Caco-2 (cell line): ENCODE measurements at regions not wholly inside any gene's neighbourhood (a gene's known extent, or its start where the extent isn't known, plus 50 kb on each side); places are given as distances from the start of the nearest gene placed in this dataset.

ENCODE experiments used
- BruUV-seq: library from RNA; stranded (reverse); fragments of 400-500 nt; replicated peaks from 2 replicates; lab custom pipeline; 2021; lab: Mats Ljungman, UMichigan
- CTCF ChIA-PET: fragments of 300-600 bp; sonication (Branson Sonifier 250); formaldehyde crosslinking; loops from one replicate; lab custom pipeline; 2022; ENCODE audit warnings: antibody characterized with exemption; lab: Charles Lee
- POLR2A ChIA-PET: fragments of 300-600 bp; sonication (Branson Sonifier 250); formaldehyde crosslinking; loops from one replicate; lab custom pipeline; 2022; ENCODE audit warnings: antibody characterized with exemption; lab: Charles Lee
- DNase-seq, 2 experiments: peaks; one replicate each; pipeline versions ENCODE4 v3.0.0 to v3.0.0-alpha.2; 2020 to 2022
- H3K27me3 ChIP-seq: replicated peaks from 2 replicates; pipeline ENCODE4 v1.6.0; 2011; ENCODE audit warnings: low read length; ENCODE audit not compliant: control insufficient read depth, insufficient read depth
- H3K36me3 ChIP-seq: 2 replicates; pipeline ENCODE4 v1.5.1; 2011; ENCODE audit warnings: low read length; ENCODE audit not compliant: control insufficient read depth, insufficient read depth
- H3K4me1 ChIP-seq: fragments of 250-450 bp; sonication (Bioruptor Pico); 2 replicates; pipeline ENCODE4 v1.5.1; 2020; ENCODE audit warnings: mild to moderate bottlenecking
- H3K4me3 ChIP-seq: 2 replicates; pipeline ENCODE4 v1.5.1; 2011; ENCODE audit warnings: low read depth, mild to moderate bottlenecking, control low read depth, low read length
- H3K9me3 ChIP-seq: fragments of 250-450 bp; sonication (Bioruptor Pico); 2 replicates; pipeline ENCODE4 v1.5.1; 2020; ENCODE audit warnings: mild to moderate bottlenecking, moderate library complexity
- H3K27ac Mint-ChIP-seq: one replicate; pipeline ENCODE4 v1.8.0; 2022; ENCODE audit warnings: mixed read lengths; ENCODE audit not compliant: unreplicated experiment
- H3K27me3 Mint-ChIP-seq: one replicate; pipeline ENCODE4 v1.8.0; 2022; ENCODE audit warnings: mixed read lengths; ENCODE audit not compliant: insufficient read depth, unreplicated experiment
- H3K36me3 Mint-ChIP-seq: one replicate; pipeline ENCODE4 v1.8.0; 2022; ENCODE audit warnings: mild to moderate bottlenecking, mixed read lengths; ENCODE audit not compliant: insufficient read depth, unreplicated experiment
- H3K4me1 Mint-ChIP-seq: one replicate; pipeline ENCODE4 v1.8.0; 2022; ENCODE audit warnings: low read depth, mixed read lengths; ENCODE audit not compliant: unreplicated experiment
- H3K4me3 Mint-ChIP-seq: one replicate; pipeline ENCODE4 v1.8.0; 2022; ENCODE audit warnings: mild to moderate bottlenecking, moderate library complexity, mixed read lengths; ENCODE audit not compliant: unreplicated experiment
- H3K9me3 Mint-ChIP-seq: one replicate; pipeline ENCODE4 v1.8.0; 2022; ENCODE audit warnings: mixed read lengths; ENCODE audit not compliant: unreplicated experiment
- CTCF ChIP-seq, 2 experiments: fragments of 200-600 bp in 1 of 2; IDR thresholded peaks; 1 replicate in 1 of 2; 2 replicates in 1 of 2; pipeline versions ENCODE4 v1.5.1 to v1.8.0; 2011 to 2022; ENCODE audit warnings: antibody characterized with exemption in 1 of 2, control low read depth in 1 of 2, inconsistent platforms in 1 of 2, low read depth in 1 of 2, low read length in 1 of 2, mild to moderate bottlenecking in 1 of 2, moderate library complexity in 1 of 2; ENCODE audit not compliant: insufficient read depth in 1 of 2, severe bottlenecking in 1 of 2, unreplicated experiment in 1 of 2
- intact Hi-C: fragments of 100-400 bp; cut with micrococcal nuclease; formaldehyde crosslinking; loops from one replicate; pipeline ENCODE4 v1.10.0; 2022; ENCODE audit not compliant: unreplicated experiment

- Histone ChIP-seq H3K36me3 (no peaks in the 10 kb centered on the region), H3K4me3 (no peak overlapping the region), H3K9me3 (no peaks in the 10 kb centered on the region; the same call in 1 of the 2 replicates), H3K27me3 (no peaks in the 10 kb centered on the region), H3K4me1 (peaks cover 42% of the 10 kb centered on the region)
- TF ChIP-seq CTCF (IDR thresholded peaks at IDR 0.05; ENCODE audit: insufficient read depth in 1 of 2, low read depth in 1 of 2, low read length in 1 of 2, severe bottlenecking in 1 of 2, unreplicated experiment in 1 of 2): no peak
- H3K27ac Mint-ChIP-seq: peak overlapping the region; percentile 71
- intact Hi-C loops: no loop called here
- no TSS peak for BruUV-seq
- no peaks in the 10 kb centered on the region for H3K27me3 Mint-ChIP-seq
- H3K4me1 Mint-ChIP-seq: peaks cover 36% of the 10 kb centered on the region
- POLR2A ChIA-PET: interaction anchor here (0.7 kb wide), 1 partner anchor 229 kb away, joined by 3 read pairs; no protein-coding TSS in a partner anchor
- no peaks in the 10 kb centered on the region for H3K36me3 Mint-ChIP-seq
- CTCF ChIA-PET: interaction anchor here (1.0 to 3.5 kb wide), 2 partner anchors 41 to 140 kb away, joined by 3 to 14 read pairs; no protein-coding TSS in a partner anchor
- no peak overlapping the region for H3K4me3 Mint-ChIP-seq
- H3K9me3 Mint-ChIP-seq: peaks cover 9% of the 10 kb centered on the region
- no peak for DNase-seq
Measured at GRCh38 chr11:86747801-86748200, 52.5 kb upstream of the PRSS23 start.

GRCh38 chr11:86746514-86746913 lies 53.8 kb upstream of the PRSS23 start:
- Mint-ChIP-seq H3K27ac (peak overlapping the region; percentile 71), H3K9me3 (peaks cover 9% of the 10 kb centered on the region), H3K4me3 (no peak overlapping the region), H3K4me1 (peaks cover 45% of the 10 kb centered on the region), H3K36me3 (no peaks in the 10 kb centered on the region), H3K27me3 (no peaks in the 10 kb centered on the region)
- intact Hi-C loops: no loop called here
- Histone ChIP-seq H3K9me3 (no peaks in the 10 kb centered on the region; the same call in 1 of the 2 replicates), H3K4me1 (peaks cover 52% of the 10 kb centered on the region), H3K36me3 (no peaks in the 10 kb centered on the region), H3K4me3 (no peak overlapping the region), H3K27me3 (no peaks in the 10 kb centered on the region)
- no peak for DNase-seq
- POLR2A ChIA-PET: no interaction called here
- CTCF ChIA-PET: interaction anchor here (1.0 to 3.5 kb wide), 2 partner anchors 40 to 138 kb away, joined by 3 to 14 read pairs; no protein-coding TSS in a partner anchor
- no TSS peak for BruUV-seq
- TF ChIP-seq CTCF (IDR thresholded peaks at IDR 0.05; ENCODE audit: insufficient read depth in 1 of 2, low read depth in 1 of 2, low read length in 1 of 2, severe bottlenecking in 1 of 2, unreplicated experiment in 1 of 2): no peak

- Histone ChIP-seq H3K4me1 (peaks cover 62% of the 10 kb centered on the region), H3K36me3 (no peaks in the 10 kb centered on the region), H3K9me3 (no peaks in the 10 kb centered on the region; the same call in 1 of the 2 replicates), H3K27me3 (no peaks in the 10 kb centered on the region), H3K4me3 (no peak overlapping the region)
- Mint-ChIP-seq H3K9me3 (peaks cover 9% of the 10 kb centered on the region), H3K27ac (peak overlapping the region; percentile 11), H3K4me3 (no peak overlapping the region), H3K4me1 (peaks cover 54% of the 10 kb centered on the region), H3K27me3 (no peaks in the 10 kb centered on the region), H3K36me3 (no peaks in the 10 kb centered on the region)
- no peak for DNase-seq
- intact Hi-C loops: no loop called here
- no TSS peak for BruUV-seq
- ChIA-PET POLR2A (no interaction called here), CTCF (no interaction called here)
- no peak for TF ChIP-seq CTCF (IDR thresholded peaks at IDR 0.05; ENCODE audit: insufficient read depth in 1 of 2, low read depth in 1 of 2, low read length in 1 of 2, severe bottlenecking in 1 of 2, unreplicated experiment in 1 of 2)
Measured at GRCh38 chr11:86745571-86745970, 54.8 kb upstream of the PRSS23 start.
